GM12874 (cell line): ENCODE measurements at regions not wholly inside any gene's neighbourhood (a gene's known extent, or its start where the extent isn't known, plus 50 kb on each side); places are given as distances from the start of the nearest gene placed in this dataset.

Experiments used
- CTCF ChIP-seq: IDR thresholded peaks from 2 replicates; pipeline ENCODE4 v1.5.1; 2011; ENCODE audit warnings: low read depth, mild to moderate bottlenecking, control low read depth, low read length, moderate library complexity; ENCODE audit not compliant: insufficient read depth

GRCh38 chr13:107553838-107554237 is 661.5 kb downstream of the LIG4 start:
- TF ChIP-seq CTCF: no peak

GRCh38 chr13:107551521-107551920 is 663.8 kb downstream of the LIG4 start:
- no peak for TF ChIP-seq CTCF

GRCh38 chr13:107548338-107548737 is 667.0 kb downstream of the LIG4 start:
- TF ChIP-seq CTCF: no peak

- no peak for TF ChIP-seq CTCF
Measured at GRCh38 chr13:107545946-107546502, 669.3 kb downstream of the LIG4 start.

GRCh38 chr13:107534548-107534947 is 680.8 kb downstream of the LIG4 start:
- TF ChIP-seq CTCF: no peak

GRCh38 chr13:107531816-107532215 is 683.5 kb downstream of the LIG4 start:
- TF ChIP-seq CTCF: no peak

- TF ChIP-seq CTCF: no peak
Measured at GRCh38 chr13:107531180-107531579, 684.2 kb downstream of the LIG4 start.
